ENCODE measurements at regions not wholly inside any gene's neighbourhood (a gene's known extent, or its start where the extent isn't known, plus 50 kb on each side); places are given as distances from the start of the nearest gene placed in this dataset.
"Not testable (repeated sequence)": the region's sequence is repeated elsewhere in the genome, so short reads cannot be mapped to it uniquely, and the experiment has no call there.

DNA sequence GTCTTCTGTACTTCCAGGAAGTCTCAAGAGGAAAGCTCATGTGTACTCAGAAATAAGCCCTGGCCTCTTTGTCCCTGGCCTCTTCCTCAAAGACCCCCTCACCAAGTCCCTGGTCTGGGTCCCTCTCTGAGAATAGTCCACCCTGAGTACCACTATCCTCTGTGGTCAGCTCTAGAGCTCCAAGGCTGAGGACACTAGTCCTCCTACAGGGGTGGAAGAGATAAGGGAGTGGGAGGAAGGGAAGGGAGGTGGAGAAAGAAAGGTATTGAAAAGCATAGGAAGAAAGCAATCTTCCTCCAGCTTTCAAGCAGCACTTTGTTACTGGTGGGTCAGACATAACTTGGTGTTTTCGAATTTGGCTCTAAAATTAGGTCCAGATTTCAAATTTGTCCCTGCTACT lies 181.4 kb downstream of the NRIP1 start:
- Histone ChIP-seq H3K4me1 (peaks cover 0 to 11% (median under 1%) of the 10 kb centered on the region in 4 donors), H3K9me3 (no peaks in the 10 kb centered on the region), H3K27ac (no peak overlapping the region), H3K36me3 (no peaks in the 10 kb centered on the region), H3K27me3 (no peaks in the 10 kb centered on the region), H3K4me3 (no peak overlapping the region)
- DNase-seq: no peak
- no peak for TF ChIP-seq POLR2AphosphoS5 (IDR thresholded peaks at IDR 0.05)
- TF ChIP-seq, protein P1, sequence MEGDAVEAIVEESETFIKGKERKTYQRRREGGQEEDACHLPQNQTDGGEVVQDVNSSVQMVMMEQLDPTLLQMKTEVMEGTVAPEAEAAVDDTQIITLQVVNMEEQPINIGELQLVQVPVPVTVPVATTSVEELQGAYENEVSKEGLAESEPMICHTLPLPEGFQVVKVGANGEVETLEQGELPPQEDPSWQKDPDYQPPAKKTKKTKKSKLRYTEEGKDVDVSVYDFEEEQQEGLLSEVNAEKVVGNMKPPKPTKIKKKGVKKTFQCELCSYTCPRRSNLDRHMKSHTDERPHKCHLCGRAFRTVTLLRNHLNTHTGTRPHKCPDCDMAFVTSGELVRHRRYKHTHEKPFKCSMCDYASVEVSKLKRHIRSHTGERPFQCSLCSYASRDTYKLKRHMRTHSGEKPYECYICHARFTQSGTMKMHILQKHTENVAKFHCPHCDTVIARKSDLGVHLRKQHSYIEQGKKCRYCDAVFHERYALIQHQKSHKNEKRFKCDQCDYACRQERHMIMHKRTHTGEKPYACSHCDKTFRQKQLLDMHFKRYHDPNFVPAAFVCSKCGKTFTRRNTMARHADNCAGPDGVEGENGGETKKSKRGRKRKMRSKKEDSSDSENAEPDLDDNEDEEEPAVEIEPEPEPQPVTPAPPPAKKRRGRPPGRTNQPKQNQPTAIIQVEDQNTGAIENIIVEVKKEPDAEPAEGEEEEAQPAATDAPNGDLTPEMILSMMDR (IDR thresholded peaks at IDR 0.05): no peak
- no peak for TF ChIP-seq EP300 (IDR thresholded peaks at IDR 0.05; ENCODE audit: low read depth)
- TF ChIP-seq POLR2A (IDR thresholded peaks at IDR 0.05): no peak
- intact Hi-C loops (cut with DNase I; ENCODE audit: low total_unique reads) (no loop called here), in situ Hi-C loops (cut with MboI; ENCODE audit: low pct_ligation_motif_present in 1 of 4, low pct_unique_long_range_greater_than_20kb in 1 of 4, low sequenced_read_pairs in 3 of 4) (no loop called here)
- 75 to 83% methylated on average over 1 of the region's 1 CpG for WGBS, 2 donors (ENCODE audit: low coverage in 1 of 2)

DNA sequence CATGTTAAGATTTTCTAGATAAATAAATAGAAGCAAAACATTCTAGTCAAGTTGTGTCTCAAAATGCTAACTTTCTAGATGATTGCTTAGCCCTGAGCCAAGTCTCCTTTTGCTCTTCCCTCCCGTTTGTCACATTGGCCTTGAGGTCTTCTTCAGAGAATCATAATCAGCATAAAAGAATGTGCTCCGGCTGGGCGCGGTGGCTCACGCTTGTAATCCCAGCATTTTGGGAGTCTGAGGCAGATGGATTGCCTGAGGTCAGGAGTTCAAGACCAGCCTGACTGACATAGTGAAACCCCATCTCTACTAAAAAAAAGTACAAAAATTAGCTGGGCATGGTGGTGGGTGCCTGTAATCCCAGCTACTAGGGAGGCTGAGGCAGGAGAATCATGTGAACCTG lies 182.3 kb downstream of the NRIP1 start:
- DNase-seq; H3K4me3 ChIP-seq; H3K27ac ChIP-seq; H3K36me3 ChIP-seq; intact Hi-C loops (cut with DNase I; ENCODE audit: low total_unique reads); in situ Hi-C loops (cut with MboI; ENCODE audit: low pct_ligation_motif_present in 1 of 4, low pct_unique_long_range_greater_than_20kb in 1 of 4, low sequenced_read_pairs in 3 of 4); H3K9me3 ChIP-seq; H3K27me3 ChIP-seq: not testable (repeated sequence)
- H3K4me1 ChIP-seq: peaks cover 0 to 14% (median 4%) of the 10 kb centered on the region in 4 donors
- 93 to 100% methylated on average over 3 to 5 of the region's 5 CpGs for WGBS, 2 donors (ENCODE audit: low coverage in 1 of 2)

DNA sequence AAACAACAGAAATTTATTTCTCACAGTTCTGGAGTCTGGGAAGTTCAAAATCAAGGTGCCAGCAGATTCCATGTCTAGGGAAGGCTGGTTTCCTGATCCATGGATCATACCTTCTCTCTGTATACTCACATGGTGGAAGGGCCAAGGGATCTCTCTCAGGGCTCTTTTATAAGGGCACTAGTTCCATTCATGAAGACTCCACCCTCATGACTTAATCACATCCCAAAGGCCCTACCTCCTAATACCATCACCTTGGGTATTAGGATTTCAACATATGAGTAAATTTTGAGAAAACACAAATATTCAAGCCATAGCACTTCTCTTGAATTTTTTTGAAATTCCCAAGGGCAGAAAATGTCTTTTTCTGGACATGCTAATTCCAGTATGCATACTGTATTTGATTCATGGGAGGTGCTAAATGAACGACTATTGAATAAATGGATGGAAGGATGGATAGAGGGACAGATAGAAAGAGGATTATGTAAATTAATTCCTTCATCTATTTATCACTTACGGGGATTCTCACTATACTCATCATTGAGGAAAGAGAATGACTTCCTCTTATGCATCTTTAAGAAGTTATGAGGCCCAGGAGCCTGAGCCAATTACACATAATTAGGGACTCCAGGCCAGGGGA lies 182.8 kb downstream of the NRIP1 start:
- intact Hi-C loops (cut with DNase I; ENCODE audit: low total_unique reads) (no loop called here), in situ Hi-C loops (cut with MboI; ENCODE audit: low pct_ligation_motif_present in 1 of 4, low pct_unique_long_range_greater_than_20kb in 1 of 4, low sequenced_read_pairs in 3 of 4) (no loop called here)
- Histone ChIP-seq H3K9me3 (no peaks in the 10 kb centered on the region), H3K36me3 (no peaks in the 10 kb centered on the region), H3K4me1 (peaks cover 0 to 15% (median 6%) of the 10 kb centered on the region in 4 donors), H3K27ac (no peak overlapping the region), H3K27me3 (no peaks in the 10 kb centered on the region), H3K4me3 (no peak overlapping the region)
- DNase-seq: no peak
- WGBS, 2 donors (ENCODE audit: low coverage in 1 of 2): 69 to 95% methylated on average over 2 of the region's 2 CpGs
- TF ChIP-seq EP300 (IDR thresholded peaks at IDR 0.05; ENCODE audit: low read depth) (no peak), POLR2AphosphoS5 (IDR thresholded peaks at IDR 0.05) (no peak), POLR2A (IDR thresholded peaks at IDR 0.05) (no peak)
- TF ChIP-seq, protein P1 (IDR thresholded peaks at IDR 0.05): no peak

DNA sequence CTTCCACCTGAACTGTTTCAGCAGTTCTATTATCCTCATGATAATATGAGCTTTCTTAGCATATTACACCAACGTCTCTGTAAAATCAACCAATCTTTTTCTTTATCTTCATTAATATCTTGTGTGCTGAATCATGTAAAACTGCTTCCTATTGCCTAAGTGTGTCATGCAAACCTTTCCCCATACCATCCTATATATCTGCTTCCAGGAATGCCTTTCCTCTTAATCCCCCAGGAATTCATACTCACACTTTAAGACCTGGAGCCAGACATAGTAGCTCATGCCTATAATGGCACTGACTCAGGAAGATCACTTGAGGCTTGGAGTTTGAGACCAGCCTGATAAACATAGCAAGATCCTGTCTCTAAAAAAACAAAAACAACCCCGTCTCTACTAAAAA lies 183.9 kb downstream of the NRIP1 start:
- no peak for TF ChIP-seq POLR2AphosphoS5 (IDR thresholded peaks at IDR 0.05)
- TF ChIP-seq POLR2A (IDR thresholded peaks at IDR 0.05): no peak
- TF ChIP-seq EP300 (IDR thresholded peaks at IDR 0.05; ENCODE audit: low read depth): no peak
- TF ChIP-seq, protein P1 (IDR thresholded peaks at IDR 0.05): no peak
- Histone ChIP-seq H3K4me1 (peaks cover 0 to 25% (median 6%) of the 10 kb centered on the region in 4 donors), H3K4me3 (no peak overlapping the region), H3K36me3 (no peaks in the 10 kb centered on the region), H3K9me3 (no peaks in the 10 kb centered on the region), H3K27me3 (no peaks in the 10 kb centered on the region), H3K27ac (no peak overlapping the region)
- no peak for DNase-seq
- 86 to 88% methylated on average over 1 to 2 of the region's 2 CpGs for WGBS, 2 donors (ENCODE audit: low coverage in 1 of 2)
- in situ Hi-C loops (cut with MboI; ENCODE audit: low pct_ligation_motif_present in 1 of 4, low pct_unique_long_range_greater_than_20kb in 1 of 4, low sequenced_read_pairs in 3 of 4) (no loop called here), intact Hi-C loops (cut with DNase I; ENCODE audit: low total_unique reads) (no loop called here)

DNA sequence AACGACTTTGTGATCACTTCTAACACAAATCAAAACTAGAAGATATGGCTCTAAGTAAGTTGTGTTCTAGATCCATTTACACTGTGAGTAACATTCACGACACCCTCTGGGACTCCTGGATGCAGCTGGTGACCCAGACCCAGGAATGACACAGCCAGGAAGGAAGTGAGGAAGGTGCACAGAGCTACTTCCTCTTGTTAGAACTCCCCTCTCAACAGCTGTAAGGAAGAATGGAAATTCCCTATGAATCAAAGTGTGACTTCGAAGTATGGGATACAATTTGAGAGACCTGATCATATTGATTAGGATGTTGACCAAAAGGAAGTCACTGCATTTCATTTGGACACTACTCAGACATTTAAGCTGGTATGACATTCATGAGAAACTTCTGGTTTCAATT lies 185.3 kb downstream of the NRIP1 start:
- in situ Hi-C loops (cut with MboI; ENCODE audit: low pct_ligation_motif_present in 1 of 4, low pct_unique_long_range_greater_than_20kb in 1 of 4, low sequenced_read_pairs in 3 of 4): loop anchor here in 2 of 4 donors (10.0 kb wide), 2 partner anchors 185 to 605 kb away; partner anchors contain the start of gene NRIP1 (in 1 of the 2)
- H3K4me1 ChIP-seq: peaks cover 0 to 35% (median 6%) of the 10 kb centered on the region in 4 donors
- no peaks in the 10 kb centered on the region for H3K27me3 ChIP-seq
- intact Hi-C loops (cut with DNase I; ENCODE audit: low total_unique reads): no loop called here
- no peak for TF ChIP-seq EP300 (IDR thresholded peaks at IDR 0.05; ENCODE audit: low read depth)
- no peaks in the 10 kb centered on the region for H3K9me3 ChIP-seq
- DNase-seq: no peak
- H3K4me3 ChIP-seq: no peak overlapping the region
- H3K36me3 ChIP-seq: no peaks in the 10 kb centered on the region
- 69 to 76% methylated on average over 3 of the region's 3 CpGs for WGBS, 2 donors (ENCODE audit: low coverage in 1 of 2)
- no peak overlapping the region for H3K27ac ChIP-seq
